ENCODE measurements at regions not wholly inside any gene's neighbourhood (a gene's known extent, or its start where the extent isn't known, plus 50 kb on each side); places are given as distances from the start of the nearest gene placed in this dataset.

DNA sequence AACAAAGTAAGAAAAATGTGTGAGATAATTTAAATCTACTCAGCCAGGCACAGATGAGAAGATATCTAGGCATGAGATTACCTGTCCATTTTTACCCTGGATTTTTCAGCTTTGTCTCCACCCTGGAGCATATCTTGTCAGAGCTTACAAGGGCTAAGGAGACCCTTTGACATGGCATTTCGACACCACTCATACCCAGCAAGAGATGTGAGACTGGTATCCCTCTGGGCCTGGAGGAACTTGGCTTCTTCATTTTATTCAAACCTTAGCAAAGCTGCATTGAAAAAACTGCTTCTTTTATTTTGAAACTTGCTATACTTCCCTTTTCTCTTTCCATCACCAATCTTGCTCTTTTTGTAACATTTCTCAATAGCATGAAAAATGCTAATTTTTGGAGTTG, 194.9 kb upstream of the HNMT start:
- TF ChIP-seq, protein P1, sequence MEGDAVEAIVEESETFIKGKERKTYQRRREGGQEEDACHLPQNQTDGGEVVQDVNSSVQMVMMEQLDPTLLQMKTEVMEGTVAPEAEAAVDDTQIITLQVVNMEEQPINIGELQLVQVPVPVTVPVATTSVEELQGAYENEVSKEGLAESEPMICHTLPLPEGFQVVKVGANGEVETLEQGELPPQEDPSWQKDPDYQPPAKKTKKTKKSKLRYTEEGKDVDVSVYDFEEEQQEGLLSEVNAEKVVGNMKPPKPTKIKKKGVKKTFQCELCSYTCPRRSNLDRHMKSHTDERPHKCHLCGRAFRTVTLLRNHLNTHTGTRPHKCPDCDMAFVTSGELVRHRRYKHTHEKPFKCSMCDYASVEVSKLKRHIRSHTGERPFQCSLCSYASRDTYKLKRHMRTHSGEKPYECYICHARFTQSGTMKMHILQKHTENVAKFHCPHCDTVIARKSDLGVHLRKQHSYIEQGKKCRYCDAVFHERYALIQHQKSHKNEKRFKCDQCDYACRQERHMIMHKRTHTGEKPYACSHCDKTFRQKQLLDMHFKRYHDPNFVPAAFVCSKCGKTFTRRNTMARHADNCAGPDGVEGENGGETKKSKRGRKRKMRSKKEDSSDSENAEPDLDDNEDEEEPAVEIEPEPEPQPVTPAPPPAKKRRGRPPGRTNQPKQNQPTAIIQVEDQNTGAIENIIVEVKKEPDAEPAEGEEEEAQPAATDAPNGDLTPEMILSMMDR (IDR thresholded peaks at IDR 0.05): no peak
- no peak for TF ChIP-seq EP300 (IDR thresholded peaks at IDR 0.05)

Data from ovary (tissue), 3 donors.